Brain microvascular endothelial cell (primary cell): ENCODE measurements at regions not wholly inside any gene's neighbourhood (a gene's known extent, or its start where the extent isn't known, plus 50 kb on each side); places are given as distances from the start of the nearest gene placed in this dataset.

ENCODE experiments used
- DNase-seq: peaks from one replicate; pipeline ENCODE4 v3.0.0-alpha.2; 2020
- H3K27ac ChIP-seq: fragments of 250-450 bp; sonication (Bioruptor Pico); 2 replicates; pipeline ENCODE4 v1.5.1; 2020; ENCODE audit warnings: mild to moderate bottlenecking, moderate library complexity
- H3K27me3 ChIP-seq: fragments of 250-450 bp; sonication (Bioruptor Pico); replicated peaks from 2 replicates; pipeline ENCODE4 v1.5.1; 2020; ENCODE audit warnings: mild to moderate bottlenecking
- H3K36me3 ChIP-seq: fragments of 250-450 bp; sonication (Bioruptor Pico); replicated peaks from 2 replicates; pipeline ENCODE4 v1.5.1; 2020; ENCODE audit warnings: mild to moderate bottlenecking
- H3K4me3 ChIP-seq: 2 replicates; pipeline ENCODE4 v1.5.1; 2011; ENCODE audit warnings: low read depth, mild to moderate bottlenecking, control low read depth, low read length, moderate library complexity
- in situ Hi-C: cut with HindIII; loops from 2 replicates; pipeline ENCODE4 v1.10.0; 2017; ENCODE audit warnings: low sequenced_read_pairs, low pct_ligation_motif_present
- TF ChIP-seq, protein P1 (sequence below): IDR thresholded peaks from 2 replicates; pipeline ENCODE4 v1.5.1; 2011; ENCODE audit warnings: low read depth, mild to moderate bottlenecking, moderate library complexity, low read length, control low read depth, inconsistent platforms; ENCODE audit errors: missing control alignments

DNA sequence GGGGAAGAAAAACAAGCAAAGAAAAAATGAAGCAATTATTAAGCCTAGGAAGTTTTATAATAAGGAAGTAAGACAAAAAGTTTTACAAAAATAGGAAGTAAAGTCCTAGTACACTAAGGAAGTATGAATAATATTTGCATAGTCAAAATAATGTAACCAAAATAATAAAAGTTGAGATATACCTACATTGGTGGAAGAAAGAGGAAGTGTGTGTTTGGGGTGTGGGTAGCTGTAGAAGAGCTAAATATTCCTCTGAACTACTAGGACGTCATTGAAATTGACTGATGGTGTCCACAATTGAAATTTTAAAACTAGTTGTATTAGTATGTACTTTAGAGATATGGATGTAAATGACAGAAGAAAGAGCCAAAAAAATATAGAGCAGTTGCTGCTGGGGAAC, 228.4 kb upstream of the OTX2 start:
- DNase-seq = no peak
- no peak overlapping the region for H3K4me3 ChIP-seq
- no peak overlapping the region for H3K27ac ChIP-seq

DNA sequence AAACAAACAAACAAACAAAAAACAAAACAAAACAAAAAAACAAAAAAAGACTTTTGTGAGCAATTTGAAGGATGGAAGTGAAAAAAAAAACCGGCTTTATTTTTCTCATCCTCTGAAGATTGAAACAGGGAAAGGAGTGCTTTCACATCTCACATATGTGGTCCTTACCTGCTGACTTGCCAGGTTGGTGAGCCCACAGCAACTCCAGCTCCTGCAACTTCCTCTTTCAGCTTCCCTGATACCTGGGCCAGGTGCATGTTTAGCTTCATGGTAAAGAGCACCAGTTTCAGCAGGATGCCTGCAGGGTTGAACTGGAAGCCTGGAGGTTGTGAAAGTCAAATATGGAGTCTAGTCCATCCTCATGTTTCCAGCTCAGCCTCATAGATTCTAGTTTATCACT, 221.2 kb upstream of the OTX2 start:
- H3K36me3 ChIP-seq = no peaks in the 10 kb centered on the region
- H3K27me3 ChIP-seq = no peaks in the 10 kb centered on the region
- TF ChIP-seq, protein P1, sequence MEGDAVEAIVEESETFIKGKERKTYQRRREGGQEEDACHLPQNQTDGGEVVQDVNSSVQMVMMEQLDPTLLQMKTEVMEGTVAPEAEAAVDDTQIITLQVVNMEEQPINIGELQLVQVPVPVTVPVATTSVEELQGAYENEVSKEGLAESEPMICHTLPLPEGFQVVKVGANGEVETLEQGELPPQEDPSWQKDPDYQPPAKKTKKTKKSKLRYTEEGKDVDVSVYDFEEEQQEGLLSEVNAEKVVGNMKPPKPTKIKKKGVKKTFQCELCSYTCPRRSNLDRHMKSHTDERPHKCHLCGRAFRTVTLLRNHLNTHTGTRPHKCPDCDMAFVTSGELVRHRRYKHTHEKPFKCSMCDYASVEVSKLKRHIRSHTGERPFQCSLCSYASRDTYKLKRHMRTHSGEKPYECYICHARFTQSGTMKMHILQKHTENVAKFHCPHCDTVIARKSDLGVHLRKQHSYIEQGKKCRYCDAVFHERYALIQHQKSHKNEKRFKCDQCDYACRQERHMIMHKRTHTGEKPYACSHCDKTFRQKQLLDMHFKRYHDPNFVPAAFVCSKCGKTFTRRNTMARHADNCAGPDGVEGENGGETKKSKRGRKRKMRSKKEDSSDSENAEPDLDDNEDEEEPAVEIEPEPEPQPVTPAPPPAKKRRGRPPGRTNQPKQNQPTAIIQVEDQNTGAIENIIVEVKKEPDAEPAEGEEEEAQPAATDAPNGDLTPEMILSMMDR = no peak
- DNase-seq = no peak
- H3K4me3 ChIP-seq = no peak overlapping the region
- no peak overlapping the region for H3K27ac ChIP-seq
- in situ Hi-C loops = no loop called here

More for the DNA sequence above, 228.4 kb upstream of the OTX2 start:
- in situ Hi-C loops = no loop called here
- no peaks in the 10 kb centered on the region for H3K27me3 ChIP-seq
- no peaks in the 10 kb centered on the region for H3K36me3 ChIP-seq
- TF ChIP-seq, protein P1 = no peak

DNA sequence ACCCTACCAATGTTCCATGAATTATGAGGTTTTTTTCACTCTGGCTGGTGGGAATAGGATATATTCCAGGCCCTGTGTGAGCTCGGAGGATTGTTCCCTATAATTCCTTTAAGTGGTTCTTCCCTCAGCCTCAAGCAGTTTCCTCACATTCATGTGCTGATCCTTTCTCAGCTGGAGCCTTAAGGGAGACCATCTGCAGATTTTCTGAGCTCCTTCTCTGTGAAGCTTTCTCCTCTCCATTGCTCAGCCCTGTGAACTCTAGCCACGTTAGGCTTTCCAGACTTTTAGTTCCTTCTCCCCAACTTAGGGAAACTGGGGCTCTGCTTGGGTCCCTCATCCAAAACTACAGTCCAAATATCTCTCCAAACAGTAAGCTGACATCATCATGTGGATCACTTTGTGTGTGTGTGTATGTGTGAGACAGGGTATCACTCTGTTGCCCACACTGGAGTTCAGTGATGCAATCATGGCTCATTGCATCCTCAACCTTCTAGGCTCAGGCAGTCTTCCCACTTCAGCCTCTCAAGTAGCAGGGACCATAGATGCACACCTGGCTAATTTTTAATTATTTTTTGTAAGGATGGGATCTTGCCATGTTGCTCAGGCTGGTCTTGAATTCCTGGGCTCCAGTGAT, 219.5 kb upstream of the OTX2 start:
- no peaks in the 10 kb centered on the region for H3K36me3 ChIP-seq
- no peak overlapping the region for H3K4me3 ChIP-seq
- H3K27me3 ChIP-seq = no peaks in the 10 kb centered on the region
- in situ Hi-C loops = no loop called here
- TF ChIP-seq, protein P1 = no peak
- no peak overlapping the region for H3K27ac ChIP-seq
- DNase-seq = no peak

DNA sequence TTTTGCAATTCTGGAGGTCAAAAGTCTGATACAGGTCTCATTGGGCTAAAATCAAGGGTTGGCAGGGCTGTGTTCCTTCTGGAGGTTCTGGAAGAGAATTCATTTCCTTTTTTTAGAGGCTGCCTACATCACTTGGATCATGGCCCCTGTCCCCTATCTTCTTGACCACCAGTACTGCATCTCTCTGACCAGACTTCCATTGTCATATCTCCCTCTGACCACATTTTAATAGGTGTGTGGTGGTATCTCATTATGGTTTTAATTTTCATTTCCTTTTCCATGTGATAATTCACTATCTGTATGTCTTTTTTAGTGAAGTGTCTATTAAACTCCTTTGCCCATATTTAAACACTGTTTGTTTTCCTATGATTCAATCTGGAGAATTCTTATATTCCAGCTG, 215.2 kb upstream of the OTX2 start:
- in situ Hi-C loops = no loop called here
- TF ChIP-seq, protein P1 = no peak
- H3K36me3 ChIP-seq = no peaks in the 10 kb centered on the region
- H3K27ac ChIP-seq = no peak overlapping the region
- no peak overlapping the region for H3K4me3 ChIP-seq
- no peaks in the 10 kb centered on the region for H3K27me3 ChIP-seq
- DNase-seq = no peak

DNA sequence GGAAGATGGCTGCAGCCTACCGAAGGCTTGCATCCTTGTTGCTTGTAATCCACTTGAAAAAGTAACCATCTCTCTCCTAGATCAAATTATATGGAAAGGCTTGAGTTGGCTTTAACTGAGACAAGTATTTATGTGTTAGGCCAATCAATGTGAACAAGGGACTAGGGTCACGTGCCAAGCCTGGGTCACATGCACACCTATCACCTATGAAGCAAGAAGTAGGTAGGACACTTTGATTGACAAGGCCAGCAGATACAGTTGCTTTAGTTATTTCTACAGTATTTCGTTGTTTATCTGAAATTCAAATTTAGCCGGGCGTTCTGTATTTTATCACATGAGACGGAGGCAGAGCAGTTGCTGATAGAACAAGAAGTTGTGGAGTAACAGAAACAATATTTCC, 212.3 kb upstream of the OTX2 start:
- Histone ChIP-seq H3K27ac (no peak overlapping the region), H3K36me3 (no peaks in the 10 kb centered on the region), H3K27me3 (no peaks in the 10 kb centered on the region), H3K4me3 (no peak overlapping the region)
- no peak for DNase-seq
- in situ Hi-C loops = no loop called here
- TF ChIP-seq, protein P1 = no peak

DNA sequence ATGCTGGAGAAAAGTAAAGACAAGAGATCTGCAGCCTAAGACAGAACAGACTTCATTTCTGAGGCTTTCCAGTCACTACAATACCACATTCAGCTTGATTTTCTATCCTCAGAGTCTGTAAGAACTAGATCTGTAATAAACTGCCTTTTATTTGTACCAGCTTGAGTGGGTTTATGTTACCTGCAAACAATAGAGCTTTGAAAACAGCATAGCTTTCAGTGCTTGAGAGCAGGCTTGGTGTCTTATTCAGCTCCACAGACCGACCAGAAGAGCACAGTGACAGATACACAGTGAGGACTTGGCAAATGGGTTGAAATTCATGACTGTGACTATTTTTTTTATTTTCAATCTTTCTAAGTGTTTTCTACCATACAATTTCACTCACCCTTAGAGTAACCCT, 207.8 kb upstream of the OTX2 start:
- no peak for DNase-seq
- H3K36me3 ChIP-seq = no peaks in the 10 kb centered on the region
- TF ChIP-seq, protein P1 = no peak
- no peak overlapping the region for H3K27ac ChIP-seq
- H3K4me3 ChIP-seq = no peak overlapping the region
- in situ Hi-C loops = no loop called here
- no peaks in the 10 kb centered on the region for H3K27me3 ChIP-seq
